Tibial nerve (tissue), 4 donors: ENCODE measurements at regions not wholly inside any gene's neighbourhood (a gene's known extent, or its start where the extent isn't known, plus 50 kb on each side); places are given as distances from the start of the nearest gene placed in this dataset.

Experiments
- DNase-seq, 2 donors: peaks; one replicate each; pipeline ENCODE4 v3.0.0-alpha.2; 2019; ENCODE audit warnings: low spot score in 2 of 2
- H3K27ac ChIP-seq, 4 donors: fragments of 200-600 bp; sonication (generic) in 3 of 4; one replicate each; pipeline ENCODE4 v1.5.1; 2017 to 2019; ENCODE audit warnings: mild to moderate bottlenecking in 1 of 4
- H3K27me3 ChIP-seq, 2 donors: fragments of 200-600 bp; sonication (generic) in 1 of 2; one replicate each; pipeline versions ENCODE4 v1.5.1 to v1.6.0; 2017 to 2019
- H3K36me3 ChIP-seq, 3 donors: fragments of 200-600 bp; sonication (generic); one replicate each; pipeline ENCODE4 v1.5.1; 2018 to 2019
- H3K4me1 ChIP-seq, 4 donors: fragments of 200-600 bp; sonication (generic) in 3 of 4; one replicate each; pipeline ENCODE4 v1.5.1; 2017 to 2019
- H3K4me3 ChIP-seq, 4 donors: fragments of 200-600 bp; sonication (generic) in 3 of 4; one replicate each; pipeline ENCODE4 v1.5.1; 2017 to 2019; ENCODE audit warnings: mild to moderate bottlenecking in 1 of 4, moderate library complexity in 1 of 4
- H3K9me3 ChIP-seq, 4 donors: fragments of 200-600 bp; sonication (generic) in 3 of 4; one replicate each; pipeline ENCODE4 v1.5.1; 2017 to 2019
- EP300 ChIP-seq, 2 donors: sonication (generic); formaldehyde crosslinking; IDR thresholded peaks; one replicate each; pipeline ENCODE4 v1.6.1; 2017; ENCODE audit warnings: antibody characterized with exemption in 2 of 2, mild to moderate bottlenecking in 1 of 2
- POLR2A ChIP-seq, 2 donors: fragments of 450-650 bp; IDR thresholded peaks; one replicate each; pipeline ENCODE4 v1.6.1; 2017; ENCODE audit warnings: antibody characterized with exemption in 2 of 2, mild to moderate bottlenecking in 2 of 2, moderate library complexity in 2 of 2
- WGBS, 2 donors: methylation state at CpG; one replicate each; pipeline ENCODE4 v1.1.5; 2018; 5-methylcytosine and 5-hydroxymethylcytosine counted together
- TF ChIP-seq, protein P1 (sequence below), 5 experiments: fragments of 200-600 bp in 3 of 5; fragments of 450-650 bp in 2 of 5; sonication (generic) in 3 of 5; IDR thresholded peaks; one replicate each; pipeline ENCODE4 v1.5.1; 2016 to 2019; ENCODE audit warnings: antibody characterized with exemption in 5 of 5, mild to moderate bottlenecking in 3 of 5, moderate library complexity in 2 of 5

- no peaks in the 10 kb centered on the region for H3K27me3 ChIP-seq
- WGBS, 2 donors = 75 to 78% methylated on average over 5 of the region's 5 CpGs
- DNase-seq = no peak
- TF ChIP-seq, protein P1, sequence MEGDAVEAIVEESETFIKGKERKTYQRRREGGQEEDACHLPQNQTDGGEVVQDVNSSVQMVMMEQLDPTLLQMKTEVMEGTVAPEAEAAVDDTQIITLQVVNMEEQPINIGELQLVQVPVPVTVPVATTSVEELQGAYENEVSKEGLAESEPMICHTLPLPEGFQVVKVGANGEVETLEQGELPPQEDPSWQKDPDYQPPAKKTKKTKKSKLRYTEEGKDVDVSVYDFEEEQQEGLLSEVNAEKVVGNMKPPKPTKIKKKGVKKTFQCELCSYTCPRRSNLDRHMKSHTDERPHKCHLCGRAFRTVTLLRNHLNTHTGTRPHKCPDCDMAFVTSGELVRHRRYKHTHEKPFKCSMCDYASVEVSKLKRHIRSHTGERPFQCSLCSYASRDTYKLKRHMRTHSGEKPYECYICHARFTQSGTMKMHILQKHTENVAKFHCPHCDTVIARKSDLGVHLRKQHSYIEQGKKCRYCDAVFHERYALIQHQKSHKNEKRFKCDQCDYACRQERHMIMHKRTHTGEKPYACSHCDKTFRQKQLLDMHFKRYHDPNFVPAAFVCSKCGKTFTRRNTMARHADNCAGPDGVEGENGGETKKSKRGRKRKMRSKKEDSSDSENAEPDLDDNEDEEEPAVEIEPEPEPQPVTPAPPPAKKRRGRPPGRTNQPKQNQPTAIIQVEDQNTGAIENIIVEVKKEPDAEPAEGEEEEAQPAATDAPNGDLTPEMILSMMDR (IDR thresholded peaks at IDR 0.05) = no peak
- TF ChIP-seq EP300 (IDR thresholded peaks at IDR 0.05) (no peak), POLR2A (IDR thresholded peaks at IDR 0.05) (no peak)
- no peaks in the 10 kb centered on the region for H3K4me1 ChIP-seq
- no peak overlapping the region for H3K4me3 ChIP-seq
- no peak overlapping the region for H3K27ac ChIP-seq
- no peaks in the 10 kb centered on the region for H3K9me3 ChIP-seq
- no peaks in the 10 kb centered on the region for H3K36me3 ChIP-seq
Measured at GRCh38 chr6:40885139-40885774, 153.8 kb downstream of the UNC5CL start.

DNA sequence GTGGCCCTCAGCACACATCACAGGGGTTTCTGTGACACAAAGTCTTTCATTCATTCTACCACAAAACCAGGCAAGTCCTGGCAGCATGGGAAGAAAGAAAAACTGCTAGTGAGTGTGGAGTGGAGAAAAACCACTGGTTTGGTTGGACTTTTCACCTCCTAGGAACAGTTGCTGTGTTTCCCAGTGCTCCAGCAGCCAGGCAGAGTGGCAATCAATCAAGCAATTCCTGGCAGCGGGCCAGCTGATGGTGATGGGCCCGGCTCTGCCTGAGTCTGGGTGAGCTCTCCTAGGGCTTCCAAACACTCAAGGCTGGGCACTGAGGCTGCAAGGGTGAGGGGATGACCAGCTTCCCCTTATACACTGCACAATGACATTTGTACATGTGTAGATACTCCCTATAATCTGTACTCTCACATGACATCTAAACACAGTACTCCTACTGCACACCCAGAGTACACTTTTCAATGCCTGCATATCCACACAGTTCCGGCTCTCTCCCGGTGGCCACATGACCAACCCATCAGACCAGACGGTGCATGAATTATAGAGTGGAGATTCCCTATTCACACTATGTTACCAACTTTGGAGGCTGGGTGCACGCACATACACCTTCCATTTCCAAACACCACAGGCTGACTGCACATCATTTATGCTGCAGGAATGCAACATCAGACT, 156.6 kb downstream of the UNC5CL start:
- 75 to 85% methylated on average over 4 to 6 of the region's 6 CpGs for WGBS, 2 donors
- Histone ChIP-seq H3K9me3 (peaks cover 0 to 14% (median 0%) of the 10 kb centered on the region in 4 donors), H3K27me3 (peaks cover 0 to 1% of the 10 kb centered on the region in 2 donors), H3K36me3 (no peaks in the 10 kb centered on the region), H3K4me3 (no peak overlapping the region), H3K4me1 (no peaks in the 10 kb centered on the region), H3K27ac (no peak overlapping the region)
- DNase-seq = no peak
- TF ChIP-seq EP300 (IDR thresholded peaks at IDR 0.05) = no peak
- no peak for TF ChIP-seq POLR2A (IDR thresholded peaks at IDR 0.05)
- TF ChIP-seq, protein P1 (IDR thresholded peaks at IDR 0.05) = no peak

DNA sequence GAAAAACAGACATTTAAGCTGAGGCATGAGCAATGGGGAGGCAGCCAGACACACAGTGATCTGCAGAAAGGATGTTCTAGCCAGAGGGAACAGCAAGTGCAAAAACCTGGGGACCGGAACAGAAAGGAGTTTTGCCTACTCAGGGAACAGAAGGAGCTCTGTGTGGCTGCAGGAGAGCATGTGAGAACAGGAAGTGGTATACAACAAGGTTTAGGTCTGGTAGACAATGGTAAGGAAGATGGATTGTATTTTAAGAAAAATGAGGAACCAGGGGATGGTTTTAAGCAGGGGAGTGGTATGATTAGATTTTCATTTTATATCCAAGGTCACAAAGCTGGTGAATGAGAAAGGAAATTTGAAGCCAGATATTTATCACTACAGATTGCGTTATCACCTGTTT, 157.5 kb downstream of the UNC5CL start:
- WGBS, 2 donors = 75 to 82% methylated on average over 2 of the region's 2 CpGs
- H3K36me3 ChIP-seq = no peaks in the 10 kb centered on the region
- H3K27me3 ChIP-seq = peaks cover 0 to 5% of the 10 kb centered on the region in 2 donors
- DNase-seq = no peak
- H3K9me3 ChIP-seq = peaks cover 0 to 14% (median 0%) of the 10 kb centered on the region in 4 donors
- H3K4me1 ChIP-seq = no peaks in the 10 kb centered on the region
- H3K27ac ChIP-seq = no peak overlapping the region
- TF ChIP-seq EP300 (IDR thresholded peaks at IDR 0.05) = no peak
- no peak overlapping the region for H3K4me3 ChIP-seq

GRCh38 chr6:40880906-40881305, 158.1 kb downstream of the UNC5CL start:
- peaks cover 0 to 14% (median 0%) of the 10 kb centered on the region in 4 donors for H3K9me3 ChIP-seq
- TF ChIP-seq, protein P1 (IDR thresholded peaks at IDR 0.05) = no peak
- TF ChIP-seq POLR2A (IDR thresholded peaks at IDR 0.05) (no peak), EP300 (IDR thresholded peaks at IDR 0.05) (no peak)
- H3K4me1 ChIP-seq = no peaks in the 10 kb centered on the region
- H3K27ac ChIP-seq = no peak overlapping the region
- peaks cover 0 to 5% of the 10 kb centered on the region in 2 donors for H3K27me3 ChIP-seq
- no peak overlapping the region for H3K4me3 ChIP-seq
- no peaks in the 10 kb centered on the region for H3K36me3 ChIP-seq
- 78 to 96% methylated on average over 2 of the region's 2 CpGs for WGBS, 2 donors
- DNase-seq = no peak

GRCh38 chr6:40879169-40879568, 159.9 kb downstream of the UNC5CL start:
- Histone ChIP-seq H3K9me3 (peaks cover 0 to 14% (median 0%) of the 10 kb centered on the region in 4 donors), H3K4me1 (no peaks in the 10 kb centered on the region), H3K36me3 (no peaks in the 10 kb centered on the region), H3K27me3 (peaks cover 0 to 5% of the 10 kb centered on the region in 2 donors), H3K27ac (no peak overlapping the region), H3K4me3 (no peak overlapping the region)
- TF ChIP-seq POLR2A (IDR thresholded peaks at IDR 0.05) (no peak), EP300 (IDR thresholded peaks at IDR 0.05) (no peak)
- TF ChIP-seq, protein P1 (IDR thresholded peaks at IDR 0.05) = no peak
- 92 to 94% methylated on average over 2 of the region's 2 CpGs for WGBS, 2 donors
- no peak for DNase-seq
